Renal cortical epithelial cell (primary cell): ENCODE measurements at regions not wholly inside any gene's neighbourhood (a gene's known extent, or its start where the extent isn't known, plus 50 kb on each side); places are given as distances from the start of the nearest gene placed in this dataset.
"Not testable (repeated sequence)": the region's sequence is repeated elsewhere in the genome, so short reads cannot be mapped to it uniquely, and the experiment has no call there.

Experiments used
- DNase-seq: peaks from one replicate; pipeline ENCODE4 v3.0.0-alpha.2; 2011; ENCODE audit warnings: low read depth

DNA sequence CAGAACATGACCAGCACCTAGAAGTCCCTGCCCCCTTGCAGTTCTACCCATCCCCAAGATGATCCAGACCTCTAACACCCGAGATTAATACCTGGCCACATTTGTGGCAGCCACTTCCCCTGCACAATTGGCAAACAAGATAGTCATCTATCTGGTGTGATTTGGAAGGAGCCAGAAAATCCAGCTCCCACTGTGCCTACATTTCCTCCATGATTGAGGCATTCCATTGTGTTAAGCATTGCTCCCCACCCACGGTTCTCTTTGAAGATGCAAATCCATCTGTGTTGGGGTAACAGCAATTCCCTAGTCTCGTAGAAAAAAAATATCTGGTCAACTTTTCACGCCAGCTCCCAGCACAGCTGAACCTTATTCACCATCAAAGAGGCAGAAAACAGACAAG is 405.0 kb downstream of the BCOR start:
- no peak for DNase-seq

DNA sequence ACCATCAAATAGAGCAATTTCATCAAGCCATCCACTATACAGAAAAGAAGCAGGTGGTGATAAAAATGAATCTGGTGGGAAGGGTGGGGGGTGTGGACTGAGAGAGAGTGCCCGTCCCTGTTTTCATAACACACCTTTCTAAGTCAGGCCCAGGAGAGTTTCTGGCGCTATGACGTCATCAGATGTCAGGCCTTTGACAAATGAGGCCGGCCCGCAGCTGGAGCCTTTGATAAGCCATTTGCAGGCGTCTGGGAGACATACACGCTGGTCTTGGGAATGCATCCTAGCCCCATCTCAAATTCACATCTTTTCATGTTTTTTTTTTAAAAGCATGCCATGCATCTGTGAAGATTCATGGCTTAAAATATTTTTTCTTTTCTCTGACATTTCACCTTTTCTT is 404.5 kb downstream of the BCOR start:
- DNase-seq = no peak

DNA sequence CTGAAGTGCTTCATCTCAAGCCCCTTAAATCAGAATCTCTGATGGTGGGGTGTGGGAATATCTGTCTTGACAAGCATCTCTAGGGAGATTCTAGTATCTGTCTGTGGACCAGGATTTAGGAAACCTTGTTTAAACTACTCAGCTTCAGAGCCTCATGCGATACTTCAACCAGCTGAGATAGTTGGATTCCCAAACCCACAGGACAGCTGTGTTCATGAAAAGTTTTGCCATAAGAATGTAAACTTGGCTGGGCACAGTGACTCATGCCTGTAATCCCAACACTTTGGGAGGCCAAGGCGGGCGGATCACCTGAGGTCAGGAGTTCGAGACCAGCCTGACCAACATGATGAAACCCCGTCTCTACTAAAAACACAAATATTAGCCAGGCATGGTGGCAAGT is 395.1 kb downstream of the BCOR start:
- not testable (repeated sequence) for DNase-seq

DNA sequence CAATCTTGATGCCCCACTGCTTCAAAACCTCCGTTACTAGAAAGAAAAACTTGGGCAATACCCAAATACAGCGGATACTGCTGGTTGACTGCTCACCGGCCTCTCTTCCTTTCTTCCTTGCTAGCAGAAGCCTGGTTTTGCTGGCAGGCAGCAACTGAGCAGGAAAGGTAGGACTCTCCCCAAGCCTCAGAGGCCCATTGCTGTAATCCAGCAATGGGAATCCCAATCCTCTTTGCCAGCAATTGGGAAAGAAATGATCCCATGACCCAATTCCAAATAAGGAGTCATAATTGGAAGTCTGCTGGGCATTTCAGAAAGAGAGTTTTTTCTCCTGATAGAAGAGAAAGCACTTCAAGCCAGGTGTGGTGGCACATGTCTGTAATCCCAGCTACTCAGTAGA is 394.5 kb downstream of the BCOR start:
- no peak for DNase-seq

DNA sequence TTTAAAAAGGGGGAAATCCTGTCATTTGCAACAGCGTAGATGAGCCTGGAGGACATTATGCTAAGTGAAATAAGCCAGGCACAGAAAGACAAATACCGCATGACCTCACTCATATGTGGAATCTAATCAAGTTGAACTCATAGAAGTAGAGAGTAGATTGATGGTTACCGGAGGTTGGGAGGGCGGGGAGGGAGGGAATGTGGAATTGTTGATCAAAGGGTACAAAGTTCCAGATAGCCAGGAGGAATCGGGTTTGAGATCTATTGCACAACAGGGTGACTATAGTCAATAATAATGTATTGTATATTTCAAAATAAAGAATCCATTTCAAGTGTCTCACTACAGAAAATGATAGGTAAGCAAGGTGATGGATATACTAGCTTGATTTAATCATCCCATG is 393.2 kb downstream of the BCOR start:
- no peak for DNase-seq

DNA sequence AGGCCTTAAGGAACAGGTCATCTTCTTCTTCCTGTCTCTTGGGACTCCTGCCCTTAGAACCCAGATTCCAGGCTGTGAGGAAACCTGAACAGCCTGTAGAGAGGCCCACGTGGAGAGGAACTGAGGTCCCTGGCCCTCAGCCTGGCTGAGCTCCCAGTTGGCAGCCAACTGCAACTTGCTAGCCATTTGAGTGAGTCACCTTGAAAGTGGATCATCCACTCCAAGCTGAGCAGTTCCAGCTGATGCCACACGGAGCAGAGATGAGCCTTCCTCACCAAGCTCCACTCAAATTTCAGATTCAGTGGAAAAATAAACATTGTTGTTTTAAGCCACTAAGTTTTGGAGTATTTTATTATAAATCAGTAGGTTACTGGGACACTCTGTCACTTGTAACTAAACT is 392.5 kb downstream of the BCOR start:
- DNase-seq = peak; percentile 87

DNA sequence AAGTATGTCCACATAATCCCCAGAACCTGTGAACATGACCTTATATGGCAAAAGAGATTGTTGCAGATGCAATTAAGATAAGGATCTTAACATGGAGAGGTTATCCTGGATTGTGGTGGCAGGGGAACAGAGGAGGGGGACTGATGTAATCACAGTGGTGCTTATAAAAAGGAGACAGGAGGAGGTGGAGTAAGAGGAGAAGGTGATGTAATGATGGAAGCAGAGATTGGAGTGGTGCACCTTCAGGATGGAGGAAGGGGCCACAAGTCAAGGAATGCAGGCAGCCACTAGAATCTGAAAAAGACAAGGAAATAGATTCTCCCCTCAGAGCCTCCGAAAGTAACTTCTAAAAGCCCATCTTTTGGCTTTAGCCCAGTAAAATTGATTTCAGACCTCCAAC is 388.4 kb downstream of the BCOR start:
- no peak for DNase-seq

DNA sequence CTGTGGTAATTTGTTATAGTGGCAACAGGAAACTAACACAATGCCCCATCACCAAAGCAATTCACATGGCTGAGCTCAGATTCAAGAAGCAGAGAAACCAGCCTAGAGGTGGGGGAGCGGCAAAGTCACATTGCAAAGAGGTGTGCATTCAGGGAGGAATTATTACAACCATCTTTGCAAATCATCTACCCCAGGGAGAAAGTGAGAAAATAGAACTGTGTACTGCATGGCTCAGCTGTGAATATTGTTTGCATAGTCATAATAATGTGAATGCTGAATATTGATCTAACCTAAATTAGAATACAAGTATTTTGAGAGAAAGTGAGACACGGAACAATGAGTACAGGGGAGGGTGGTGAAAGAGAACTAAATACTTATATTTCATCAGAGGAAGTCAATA is 387.9 kb downstream of the BCOR start:
- no peak for DNase-seq

DNA sequence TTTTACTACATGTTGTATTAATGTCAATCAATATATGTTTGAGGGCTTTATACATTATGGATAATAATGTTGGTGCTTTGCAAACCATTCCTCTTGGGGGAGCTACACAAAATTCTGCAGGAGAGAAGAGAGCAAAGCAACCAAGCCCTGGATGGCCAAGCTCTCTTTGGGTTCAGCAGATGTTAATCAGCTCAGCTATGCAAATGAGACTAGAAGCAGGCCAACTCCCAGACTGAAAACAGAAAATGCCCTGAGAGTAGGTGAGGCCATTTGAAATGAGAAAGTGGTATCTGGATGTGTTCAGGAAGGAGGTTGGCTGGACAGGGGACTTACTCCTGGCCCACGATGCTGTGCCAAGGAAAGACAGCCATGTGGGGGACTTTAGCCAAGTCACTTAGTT is 387.0 kb downstream of the BCOR start:
- no peak for DNase-seq

DNA sequence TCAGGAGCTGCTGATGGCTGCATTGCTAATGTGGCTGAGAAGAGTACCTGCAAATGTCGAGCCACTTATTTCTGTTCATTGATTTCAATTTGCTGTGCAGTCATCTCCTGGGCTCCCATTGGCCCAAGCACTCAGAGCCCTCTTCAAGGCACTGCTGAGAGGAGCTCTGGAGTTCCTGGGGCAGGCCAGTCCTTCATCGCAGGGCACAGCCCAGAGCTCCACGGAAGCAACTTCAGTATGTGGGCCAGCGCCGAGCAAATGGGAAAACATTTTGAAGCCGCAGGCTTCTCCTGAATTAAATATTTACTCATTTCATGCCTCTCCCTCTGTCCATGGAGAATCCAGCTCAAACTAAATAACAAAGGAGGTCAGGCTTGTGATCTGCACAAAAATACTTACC is 383.3 kb downstream of the BCOR start:
- peak; percentile 13 for DNase-seq

DNA sequence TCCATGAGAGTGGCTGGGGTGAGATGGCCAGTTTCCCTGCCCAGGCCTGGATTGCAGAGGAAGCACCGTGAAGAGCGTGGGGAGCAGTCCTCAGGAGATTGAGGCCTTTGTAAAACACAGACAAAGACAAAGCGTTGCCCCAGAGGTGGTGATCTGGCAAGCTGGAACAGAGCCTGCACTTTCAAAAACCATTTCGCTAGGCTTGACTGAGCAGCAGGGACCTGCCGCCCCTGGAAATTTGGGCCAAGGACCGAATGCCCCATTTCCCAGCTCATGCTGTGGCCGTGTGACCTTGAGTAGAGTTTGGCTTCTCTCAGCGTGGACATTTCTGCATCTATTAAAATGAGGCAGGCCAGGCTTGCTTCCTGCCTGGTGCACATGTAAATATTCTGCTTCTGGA is 381.4 kb downstream of the BCOR start:
- no peak for DNase-seq

DNA sequence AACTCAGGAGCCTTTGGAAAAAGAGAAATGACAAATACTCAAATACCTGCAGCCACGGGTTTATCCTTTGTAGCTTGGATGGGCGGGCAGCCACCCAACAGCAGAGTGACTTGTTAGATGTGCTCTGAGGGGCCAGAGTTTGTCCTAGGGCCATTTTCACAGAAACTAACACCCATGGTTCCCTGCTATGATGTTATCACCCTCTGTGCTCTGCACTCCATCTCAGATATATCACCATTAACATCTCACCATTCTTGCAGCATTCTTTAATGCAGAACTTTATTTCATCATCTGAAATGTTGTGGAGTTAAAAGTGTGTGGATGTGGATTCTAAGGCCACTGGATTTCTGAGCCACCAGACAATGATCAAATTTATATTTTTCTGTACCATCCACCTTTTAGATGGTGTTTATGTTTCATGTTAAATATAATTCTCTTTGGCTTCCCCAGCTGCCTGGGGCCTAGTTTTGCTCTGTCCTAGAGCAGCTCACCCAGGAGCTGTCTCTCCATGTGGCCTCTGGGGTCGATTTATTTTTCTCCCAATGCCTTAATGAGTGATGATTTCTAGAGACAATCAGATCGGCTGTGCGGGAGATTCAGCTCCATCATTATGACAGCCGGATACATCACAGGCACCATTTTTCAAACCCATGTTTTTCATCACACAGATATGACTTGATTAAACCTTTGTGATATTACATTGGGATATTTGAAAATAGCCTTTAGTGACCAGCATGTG is 380.8 kb downstream of the BCOR start:
- no peak for DNase-seq

DNA sequence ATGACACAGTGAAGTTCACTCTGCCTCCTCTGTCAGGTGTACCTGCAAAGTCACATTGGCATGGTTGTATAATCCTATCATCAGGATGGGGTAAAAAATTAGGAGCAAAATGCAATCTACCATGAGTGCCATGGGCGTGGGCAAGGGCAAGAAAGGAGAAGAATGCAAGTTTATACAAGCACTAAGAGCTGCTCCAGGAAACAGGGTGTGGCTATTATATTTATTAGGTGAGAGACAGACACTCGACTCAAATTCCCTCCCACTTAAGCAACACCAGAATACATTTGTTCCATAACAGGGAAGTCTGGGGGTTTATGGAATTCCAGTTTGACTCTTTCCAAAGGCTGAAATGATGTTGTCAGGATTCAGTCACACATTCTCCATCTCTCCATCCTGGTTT is 378.8 kb downstream of the BCOR start:
- DNase-seq = no peak

DNA sequence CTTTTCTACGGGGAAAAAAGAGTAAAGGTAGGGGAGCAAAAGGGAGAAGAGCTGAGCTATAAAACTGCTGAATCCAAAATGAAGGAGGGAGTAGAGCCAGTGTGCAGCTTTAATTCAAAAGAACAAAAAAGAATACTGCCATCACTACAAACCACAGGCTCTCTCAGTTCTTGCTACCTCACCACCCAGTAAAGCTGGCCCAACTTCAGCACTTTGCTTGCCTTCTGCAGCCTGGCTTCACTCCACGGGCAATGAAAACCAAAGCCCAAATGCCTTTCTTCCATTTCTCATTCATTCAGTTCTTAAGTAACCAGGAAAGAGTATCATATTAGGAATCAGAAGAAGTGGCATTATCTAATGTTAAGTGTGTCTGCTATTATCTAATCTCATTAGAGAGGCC is 376.8 kb downstream of the BCOR start:
- DNase-seq = no peak

DNA sequence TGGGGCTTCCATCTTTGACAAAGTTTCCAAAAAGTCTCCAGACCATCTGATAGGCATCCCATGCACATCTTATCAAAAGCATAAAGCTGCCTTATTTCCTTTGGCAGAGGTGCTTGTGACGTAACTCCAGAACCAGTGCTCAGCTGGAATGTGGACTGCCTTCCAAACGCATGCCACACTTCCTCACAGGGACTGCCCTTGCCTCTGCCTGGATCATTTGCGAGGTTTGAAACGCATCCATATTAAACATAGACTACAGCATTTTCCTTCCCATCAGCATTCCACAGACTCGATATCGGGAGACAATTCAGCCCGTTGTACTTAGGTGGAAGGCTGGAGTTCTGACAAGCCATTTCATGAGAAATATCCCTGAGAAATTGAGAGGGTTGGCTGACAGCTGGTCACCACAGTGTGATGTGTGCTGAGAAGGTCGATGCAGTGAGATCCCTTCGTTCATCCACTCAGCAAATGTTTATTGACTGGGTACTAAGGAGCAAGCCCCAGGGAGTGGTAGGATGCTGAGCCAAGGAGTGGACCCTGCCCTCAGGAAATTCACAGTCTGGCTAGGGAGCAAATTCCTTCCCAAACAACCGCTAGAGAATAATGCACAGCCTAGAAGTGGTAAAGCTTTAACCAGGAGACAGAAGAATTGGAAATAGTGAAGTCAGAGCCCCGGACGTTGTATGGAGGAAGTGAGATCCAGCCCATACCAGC is 376.0 kb downstream of the BCOR start:
- no peak for DNase-seq

DNA sequence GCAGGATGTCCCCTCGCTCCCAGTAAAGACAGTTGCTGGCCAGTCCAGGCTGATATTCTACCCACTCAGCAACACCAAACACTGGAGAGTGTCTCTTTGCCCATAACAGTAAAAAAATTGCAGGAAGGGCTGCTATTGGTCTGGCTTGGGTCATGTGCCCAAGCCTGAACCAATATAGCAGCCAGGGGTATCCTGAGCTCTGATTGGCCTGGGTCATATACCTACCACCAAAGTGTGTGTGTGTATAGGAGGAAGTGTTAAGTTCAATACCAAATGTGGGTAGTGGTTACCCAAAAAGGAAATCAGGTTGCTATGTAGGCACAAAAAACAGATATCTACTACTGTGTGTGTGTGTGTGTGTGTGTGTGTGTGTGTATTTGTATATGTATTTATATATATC is 373.2 kb downstream of the BCOR start:
- DNase-seq = no peak

DNA sequence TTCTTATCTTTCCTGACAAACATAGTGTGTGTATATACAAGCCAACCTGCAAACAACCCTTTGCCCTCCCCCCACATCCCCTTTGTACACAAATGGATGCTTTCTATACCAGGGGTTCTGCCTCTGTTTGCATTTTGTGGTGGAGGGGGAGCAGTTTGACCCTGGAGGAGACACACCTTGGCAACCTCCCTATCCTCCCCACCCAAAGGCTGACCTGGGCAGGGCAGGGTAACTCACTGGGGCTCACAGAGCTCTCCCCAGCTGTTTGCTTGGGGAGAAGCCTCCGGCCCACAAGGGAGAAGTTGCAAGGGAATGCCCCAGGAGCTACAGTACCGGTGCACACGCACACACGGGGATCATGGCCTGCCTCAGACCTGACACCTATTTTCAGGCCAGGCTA is 372.6 kb downstream of the BCOR start:
- DNase-seq = no peak

DNA sequence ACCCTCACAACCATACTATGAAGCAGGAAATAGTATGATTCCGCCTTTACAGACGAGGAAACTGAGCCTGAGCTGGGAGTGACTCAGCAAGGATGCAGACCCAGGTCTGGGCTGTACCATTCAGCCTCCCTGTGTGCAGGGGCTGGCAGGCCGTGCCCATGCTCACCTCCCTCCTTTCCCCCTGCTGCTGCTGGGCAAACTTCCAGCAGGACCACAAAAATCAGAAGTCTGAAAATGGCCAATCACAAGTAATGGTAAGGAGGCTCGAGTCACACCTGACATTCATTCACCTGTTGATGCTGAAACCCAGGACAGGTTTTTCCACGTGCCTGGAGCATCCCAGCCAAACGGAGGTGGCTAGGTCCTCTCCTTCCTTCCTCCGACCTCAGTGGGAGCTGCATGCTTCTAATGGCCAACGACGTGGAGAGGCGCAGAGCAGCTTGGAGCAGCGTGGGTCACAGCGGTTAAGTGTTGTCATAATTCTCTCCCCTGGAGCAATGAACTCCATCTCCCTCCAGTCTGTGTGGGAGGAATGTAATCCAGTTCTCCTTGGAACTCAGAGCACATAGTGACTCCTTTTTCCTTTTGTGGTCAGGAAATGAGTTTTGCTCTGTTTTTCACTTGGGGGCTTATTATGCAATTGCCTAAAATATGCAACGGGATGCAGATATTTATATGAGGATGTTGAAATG is 371.7 kb downstream of the BCOR start:
- DNase-seq = peak; percentile 69

DNA sequence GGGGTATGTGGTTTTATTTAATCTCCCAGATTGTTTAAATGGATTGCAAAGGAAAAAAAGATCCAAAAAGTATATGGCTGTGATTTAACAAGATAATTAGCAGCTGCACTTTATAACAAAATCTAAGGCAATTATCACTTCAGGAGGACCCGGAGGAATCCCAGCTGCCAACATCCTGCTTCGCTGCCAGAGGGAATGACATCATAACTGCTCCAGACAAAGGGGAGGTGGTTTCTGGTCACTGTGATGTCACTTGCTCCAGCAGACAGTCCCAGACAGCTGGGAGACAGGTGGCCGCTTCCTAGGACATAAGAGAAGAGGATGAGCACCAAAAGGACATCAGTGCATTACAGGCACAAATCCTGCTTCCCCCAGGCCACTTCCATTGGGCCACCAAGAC is 371.0 kb downstream of the BCOR start:
- no peak for DNase-seq

DNA sequence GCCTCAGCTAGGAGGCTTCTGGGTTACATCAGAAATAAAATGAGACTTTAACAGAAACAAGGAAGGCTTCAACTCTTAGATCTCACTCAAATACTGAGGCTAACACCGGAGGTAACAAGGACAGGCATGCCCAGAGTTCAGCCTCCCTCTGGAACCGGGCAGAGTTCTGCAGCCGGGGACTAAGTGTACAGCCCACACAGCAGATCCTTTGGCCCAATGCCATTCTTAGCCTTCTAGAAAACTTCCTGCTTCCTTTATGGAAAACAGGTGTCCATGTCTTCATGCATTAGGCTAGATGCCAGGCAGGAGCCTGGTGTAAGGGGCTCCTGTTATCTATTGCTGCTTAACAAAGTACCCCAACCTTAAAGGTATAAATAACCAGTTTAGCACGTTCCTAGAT is 369.7 kb downstream of the BCOR start:
- no peak for DNase-seq

DNA sequence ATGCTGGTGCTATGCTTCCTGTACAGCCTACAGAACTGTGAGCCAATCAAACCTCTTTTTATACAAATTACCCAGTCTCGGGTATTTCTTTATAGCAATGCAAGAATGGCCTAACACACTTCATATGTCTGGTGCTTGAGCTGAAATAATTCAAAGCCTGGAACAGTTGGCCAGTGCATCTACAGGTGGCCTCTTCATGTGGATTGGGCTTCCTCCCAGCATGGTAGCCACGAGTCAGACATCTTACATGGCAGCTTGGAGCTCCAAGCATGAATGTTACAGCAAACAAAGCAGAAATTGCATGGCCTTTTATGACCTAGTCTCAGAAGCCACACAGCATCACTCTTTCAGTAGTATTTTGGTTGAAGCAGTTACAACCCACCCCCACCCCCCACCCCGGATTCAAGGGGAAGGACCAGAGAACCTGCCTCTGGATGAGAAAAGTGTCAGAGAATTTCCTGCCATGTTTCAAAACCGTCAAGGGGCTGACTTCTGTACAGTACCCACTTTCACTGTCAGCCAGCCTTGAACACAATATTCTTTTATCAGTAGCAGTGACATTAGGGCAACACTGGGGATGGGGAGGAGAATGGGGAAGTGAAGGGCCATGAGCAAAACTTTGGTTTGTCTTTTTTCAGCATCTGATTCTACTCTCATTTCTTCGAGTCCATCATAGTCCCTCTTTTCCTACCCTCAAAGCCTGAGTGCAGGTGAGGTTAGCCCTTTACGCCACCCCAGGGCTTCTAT is 368.7 kb downstream of the BCOR start:
- no peak for DNase-seq

DNA sequence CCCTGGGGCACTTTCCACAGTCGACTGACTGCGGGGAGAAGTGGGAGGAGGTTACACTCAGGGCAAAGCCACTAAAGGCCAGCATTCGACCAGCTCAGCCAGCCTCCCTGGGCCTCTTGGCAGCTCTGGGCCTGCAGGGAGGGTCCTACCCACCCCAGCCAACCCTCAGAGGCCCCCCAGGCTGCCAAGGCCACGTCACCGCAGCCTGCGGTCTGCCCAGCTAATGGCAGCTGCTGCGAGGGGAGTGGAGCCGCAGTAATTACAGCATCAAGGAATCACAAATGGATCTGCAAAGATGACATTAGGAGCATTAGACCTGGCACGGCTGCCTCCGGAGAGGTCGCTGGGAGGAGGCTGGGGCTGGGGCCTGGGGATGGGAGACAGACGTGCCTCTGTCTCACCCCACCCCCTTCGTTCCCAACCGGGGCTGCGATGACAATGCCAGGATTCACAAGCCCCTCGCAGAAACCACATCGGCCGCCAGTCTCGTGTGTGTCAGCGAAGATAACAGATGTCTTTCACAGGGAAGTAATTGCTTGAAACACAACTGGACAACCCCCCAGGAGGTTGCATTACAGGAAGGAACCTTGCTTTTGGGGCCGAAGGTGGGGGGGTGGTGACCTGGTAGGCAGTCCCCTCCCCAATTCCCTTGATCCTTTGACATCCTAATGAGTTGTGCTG is 367.6 kb downstream of the BCOR start:
- peak; percentile 50 for DNase-seq
